Lung microvascular endothelial cell (primary cell): ENCODE measurements at regions not wholly inside any gene's neighbourhood (a gene's known extent, or its start where the extent isn't known, plus 50 kb on each side); places are given as distances from the start of the nearest gene placed in this dataset.
"Not testable (repeated sequence)": the region's sequence is repeated elsewhere in the genome, so short reads cannot be mapped to it uniquely, and the experiment has no call there.

Experiments used
- DNase-seq, 2 donors: peaks; one replicate each; pipeline versions ENCODE4 v3.0.0 to v3.0.0-alpha.2; 2010; ENCODE audit warnings: low read depth in 2 of 2

DNA sequence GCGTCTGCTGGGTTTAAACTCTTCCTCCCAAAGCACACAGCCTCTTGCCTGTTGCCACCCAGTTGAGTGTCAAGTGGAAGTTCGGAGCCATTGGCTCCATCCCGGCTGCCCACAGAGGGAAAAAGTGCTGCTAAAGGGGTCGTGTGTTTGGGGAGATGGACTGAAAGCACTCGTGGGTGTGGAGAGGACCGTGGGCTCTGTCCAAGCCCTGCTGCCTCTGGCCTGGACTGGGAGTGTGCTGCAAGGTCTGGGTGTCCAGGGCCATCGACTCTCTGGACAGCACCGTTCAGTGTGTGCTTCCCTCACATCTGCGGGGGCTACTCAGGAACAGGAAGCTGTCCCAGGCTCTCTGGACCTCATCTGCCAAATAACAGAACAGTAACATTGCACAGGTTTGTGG is 269.3 kb downstream of the DLL1 start:
- DNase-seq: no peak

DNA sequence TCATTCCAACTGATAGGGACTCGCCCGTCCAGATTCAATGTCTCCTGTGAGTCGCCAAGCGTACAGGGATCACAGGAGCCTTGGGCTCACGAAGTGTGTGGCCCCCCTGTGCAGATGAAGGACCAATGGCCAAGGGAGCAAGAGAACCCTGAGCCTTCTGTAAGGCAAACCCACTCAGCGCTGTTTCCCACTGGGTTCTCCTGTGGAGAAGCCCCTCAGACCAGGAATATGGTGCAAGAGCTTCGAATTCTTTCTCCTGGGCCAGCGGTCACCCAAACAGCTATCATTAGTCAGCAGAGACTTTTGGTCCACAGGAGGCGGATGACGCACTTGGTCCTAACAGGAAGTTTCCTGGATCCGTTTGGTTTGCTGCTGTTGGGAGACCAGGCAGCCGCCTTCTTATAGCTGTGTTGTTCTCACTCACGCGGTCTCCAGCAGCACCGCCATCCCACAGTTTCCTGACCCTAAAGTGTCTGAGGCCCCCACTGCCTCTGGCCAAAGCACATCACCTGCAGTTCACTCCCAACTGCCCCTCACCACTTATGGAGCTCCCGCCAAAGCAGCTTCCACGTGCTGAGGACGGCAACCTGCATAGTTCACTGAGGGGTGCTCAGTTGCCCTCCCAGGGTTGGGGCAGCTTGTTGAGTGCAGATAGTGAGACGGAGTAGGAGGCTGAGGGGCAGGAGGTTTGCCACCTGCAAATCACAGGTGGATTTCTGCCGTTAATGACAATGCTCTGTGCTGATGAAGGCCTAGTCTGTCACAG is 268.6 kb downstream of the ERMARD start:
- DNase-seq: peak in 1 of 2 donors; percentile 73

DNA sequence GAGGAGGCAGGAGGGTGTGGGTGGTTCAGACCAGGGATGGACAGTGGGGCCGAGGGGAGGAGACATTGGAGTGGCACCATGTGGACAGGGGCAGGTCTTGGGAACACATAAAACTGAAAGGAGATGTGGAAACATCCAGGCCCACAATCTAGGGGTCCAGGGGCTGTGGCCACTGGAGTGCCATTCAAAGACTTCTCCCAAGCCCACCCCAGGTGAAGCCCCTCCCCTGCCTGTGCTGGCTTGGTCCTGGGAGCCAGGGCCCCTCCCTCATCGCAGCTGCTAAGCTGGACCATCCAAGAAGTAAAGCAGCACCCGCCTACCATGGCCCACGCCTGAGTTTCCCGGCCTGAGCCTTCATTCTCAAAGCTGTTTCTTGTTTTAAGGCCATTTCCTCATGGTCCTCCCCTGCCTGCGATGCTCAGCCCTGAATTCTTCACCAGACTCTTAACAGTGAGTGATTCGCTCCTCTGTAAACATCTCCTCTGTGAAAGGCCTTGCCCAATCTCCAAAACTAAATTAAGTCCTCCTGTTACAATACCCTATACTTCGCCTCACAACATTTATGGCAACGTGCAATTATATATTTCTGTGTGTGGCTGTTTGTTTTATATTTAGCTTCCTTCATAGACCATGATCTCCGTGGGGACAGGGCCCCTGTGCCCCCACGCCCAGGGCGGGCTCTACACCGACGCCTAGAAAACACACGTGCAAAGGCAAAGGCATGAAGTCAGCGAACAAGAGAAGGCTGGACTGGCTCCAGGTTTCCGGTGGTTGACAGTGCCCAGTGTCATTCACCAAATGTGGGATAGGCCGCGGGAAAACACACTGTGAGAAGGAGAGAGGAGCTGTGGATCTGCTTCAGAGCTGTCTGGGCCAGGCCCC is 267.8 kb downstream of the ERMARD start:
- peak in 1 of 2 donors; percentile 51 for DNase-seq

DNA sequence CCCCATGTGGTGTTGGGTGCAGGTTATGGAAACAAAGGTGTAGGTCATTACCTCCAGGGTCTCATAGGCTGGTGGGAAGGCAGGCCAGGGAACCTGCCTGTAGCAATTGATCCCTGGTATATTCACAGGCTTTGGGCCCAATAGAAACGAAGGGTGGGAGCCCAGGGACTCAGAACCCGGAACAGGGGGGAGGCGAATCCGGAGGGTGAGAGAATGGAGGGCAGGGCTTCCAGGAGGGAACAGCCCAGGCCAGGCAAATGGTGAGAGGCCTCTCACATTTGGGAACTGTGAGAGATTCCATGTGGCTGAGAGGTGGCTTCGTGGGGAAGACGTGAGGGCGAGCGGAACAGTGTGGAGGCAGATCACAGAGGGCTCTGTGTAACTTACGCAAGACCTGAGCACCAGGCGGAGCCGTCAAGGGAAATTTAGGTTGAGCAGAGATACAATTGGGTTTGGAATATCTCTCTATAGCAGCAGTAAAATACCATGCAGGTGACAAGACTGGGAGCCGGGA is 267.1 kb downstream of the ERMARD start:
- no peak for DNase-seq

DNA sequence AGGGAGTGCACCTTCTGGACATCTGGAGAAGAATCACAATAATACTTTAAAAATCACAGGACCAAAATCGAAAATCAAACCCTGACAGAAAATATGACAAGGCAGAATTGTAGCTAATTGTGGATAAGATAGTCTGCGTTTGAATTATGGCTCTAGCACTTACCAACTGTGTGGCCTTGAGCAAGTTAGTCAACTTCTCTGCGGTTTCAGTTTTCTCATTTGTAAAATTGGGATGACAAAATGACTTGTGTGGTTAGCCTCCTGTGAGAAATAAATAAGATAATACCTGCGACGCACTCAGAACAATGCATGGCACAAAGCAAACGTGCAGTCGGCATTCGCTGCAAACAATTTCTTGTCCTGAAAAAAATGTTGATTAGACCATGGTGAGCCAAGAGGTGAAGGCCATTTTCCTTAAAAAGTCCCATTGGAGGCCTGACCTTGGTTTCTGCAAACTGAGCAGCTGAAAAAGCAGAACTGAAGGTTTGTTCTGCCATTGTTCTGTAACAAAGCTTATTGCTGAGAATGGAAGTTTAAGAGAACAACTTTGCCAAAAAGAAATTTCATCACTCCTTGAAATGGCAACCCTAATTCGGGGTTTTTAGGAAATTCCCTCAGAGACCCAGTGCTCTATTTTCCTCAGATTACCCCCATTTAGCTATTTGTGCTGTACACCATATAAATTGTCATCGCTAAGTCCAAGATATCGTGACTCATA is 266.3 kb downstream of the ERMARD start:
- DNase-seq: no peak

DNA sequence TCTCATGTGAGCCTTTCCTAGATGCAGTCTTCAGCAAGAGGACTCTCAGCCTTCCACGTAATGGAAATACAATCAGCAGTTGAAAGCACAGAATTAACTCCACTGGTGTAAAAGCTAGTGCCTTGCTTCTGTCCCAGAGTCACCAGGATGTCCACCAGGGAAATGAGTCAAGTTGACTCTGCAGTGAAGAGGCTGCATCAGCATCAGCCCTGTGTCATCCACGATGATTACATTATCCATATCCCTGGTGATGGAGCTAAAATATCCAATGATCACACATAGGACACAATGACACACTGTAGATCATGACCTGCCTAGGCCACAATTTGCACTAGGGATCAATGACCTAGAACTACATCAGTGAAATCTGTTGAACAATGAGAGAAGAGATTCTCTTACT is 262.4 kb downstream of the ERMARD start:
- DNase-seq: no peak

DNA sequence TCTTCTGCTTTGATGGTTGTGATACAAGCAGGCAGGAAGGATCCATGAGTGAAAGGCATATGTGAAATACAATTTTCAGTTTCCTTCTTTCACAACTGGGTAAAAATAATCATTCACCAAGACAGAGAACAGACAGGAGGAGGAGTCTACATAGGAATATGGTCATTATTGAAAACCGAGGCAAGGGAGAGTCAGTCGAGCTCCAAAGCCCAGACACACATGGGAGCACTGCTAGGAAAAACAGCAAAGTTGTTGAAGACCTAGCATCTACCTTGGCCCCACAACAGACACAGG is 260.6 kb downstream of the ERMARD start:
- no peak for DNase-seq

DNA sequence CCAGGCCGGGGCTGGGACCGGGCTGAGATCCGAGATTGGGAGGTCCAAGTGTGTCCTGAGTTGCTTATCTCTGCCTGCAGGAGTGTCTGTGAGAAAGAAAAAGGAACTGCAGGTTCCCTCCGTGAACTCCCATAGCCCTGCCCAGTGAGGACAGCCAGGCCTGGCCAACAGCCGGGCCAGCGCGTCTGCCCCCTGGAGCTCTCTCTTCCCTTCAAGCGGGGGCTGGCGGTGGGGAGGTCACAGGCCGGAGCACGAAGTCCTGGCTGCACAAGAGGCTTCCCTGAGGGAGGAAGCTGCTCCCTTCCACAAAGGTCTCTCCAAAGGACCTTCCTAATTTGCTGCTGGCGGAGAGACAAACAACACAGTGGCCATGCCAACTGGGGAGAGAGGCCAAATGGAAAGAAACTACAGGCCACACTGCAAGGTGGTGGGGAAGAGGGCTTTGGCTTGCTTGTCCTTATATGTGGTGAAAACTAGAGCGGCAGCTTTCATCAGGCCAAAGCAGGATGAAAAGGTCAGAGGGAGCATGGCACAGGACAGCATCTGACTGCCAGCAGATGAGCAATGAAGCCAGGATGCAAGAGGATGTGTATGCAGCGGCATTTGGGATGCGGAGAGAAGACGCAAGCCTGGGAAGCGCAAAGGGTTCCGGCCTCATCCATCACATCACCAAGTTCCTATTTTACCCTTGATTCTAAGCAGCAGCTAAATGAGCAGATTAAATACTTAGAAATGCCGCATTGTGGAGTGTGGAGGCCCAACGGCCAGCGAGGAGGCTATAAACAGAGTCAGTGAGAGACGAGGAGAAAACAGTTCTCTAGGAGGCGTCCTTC is 260.0 kb downstream of the ERMARD start:
- peak in 1 of 2 donors; percentile 87 for DNase-seq

DNA sequence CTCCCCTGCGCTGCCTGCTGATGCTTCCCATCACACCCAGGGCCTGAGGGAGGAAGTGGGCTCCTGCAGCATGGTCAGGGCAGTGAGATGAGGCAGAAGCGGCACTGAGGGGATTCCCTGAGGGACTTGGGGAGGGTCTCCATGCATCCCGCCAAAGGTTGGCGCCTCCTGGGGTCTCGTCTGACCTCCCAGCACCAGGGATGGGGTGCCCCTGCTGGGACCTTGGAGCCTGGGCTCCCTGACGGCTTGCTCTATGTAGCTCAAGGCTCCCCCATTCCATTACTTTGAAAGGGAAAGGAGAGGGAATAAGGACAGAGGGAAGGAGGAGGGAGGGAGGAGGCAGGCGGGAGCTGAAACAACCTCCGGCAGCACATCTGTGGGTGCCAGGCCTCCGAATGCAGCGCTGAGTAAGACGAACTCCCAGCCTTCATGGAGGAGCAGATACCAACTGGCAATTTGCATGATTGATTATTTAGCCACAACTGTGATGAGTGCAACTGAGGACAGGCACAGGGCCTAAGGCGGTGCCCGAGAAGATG is 259.3 kb downstream of the ERMARD start:
- DNase-seq: no peak

DNA sequence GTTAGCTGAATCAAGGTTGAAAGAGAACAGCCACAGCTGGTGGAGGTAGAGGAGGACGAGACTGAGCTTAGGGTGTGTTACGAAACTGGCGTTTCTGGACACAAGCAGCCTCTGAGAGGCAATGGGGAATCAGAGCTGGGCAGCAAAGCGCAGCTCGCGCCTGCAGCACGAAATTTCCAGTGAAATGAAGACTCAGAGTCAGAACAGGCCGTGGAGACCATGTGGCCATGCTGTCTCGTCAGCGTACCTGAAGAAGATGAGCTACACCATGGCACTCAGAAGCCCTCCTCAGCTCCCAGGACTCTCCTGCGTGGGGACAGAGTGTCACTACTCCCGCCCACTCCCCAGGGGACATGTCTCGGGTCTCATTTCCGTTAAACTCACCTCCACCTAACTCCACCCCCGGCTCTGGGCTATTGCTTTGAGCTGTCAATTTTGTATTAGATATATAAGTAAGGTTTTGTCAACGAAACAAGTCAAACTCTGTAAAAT is 256.9 kb downstream of the ERMARD start:
- no peak for DNase-seq

DNA sequence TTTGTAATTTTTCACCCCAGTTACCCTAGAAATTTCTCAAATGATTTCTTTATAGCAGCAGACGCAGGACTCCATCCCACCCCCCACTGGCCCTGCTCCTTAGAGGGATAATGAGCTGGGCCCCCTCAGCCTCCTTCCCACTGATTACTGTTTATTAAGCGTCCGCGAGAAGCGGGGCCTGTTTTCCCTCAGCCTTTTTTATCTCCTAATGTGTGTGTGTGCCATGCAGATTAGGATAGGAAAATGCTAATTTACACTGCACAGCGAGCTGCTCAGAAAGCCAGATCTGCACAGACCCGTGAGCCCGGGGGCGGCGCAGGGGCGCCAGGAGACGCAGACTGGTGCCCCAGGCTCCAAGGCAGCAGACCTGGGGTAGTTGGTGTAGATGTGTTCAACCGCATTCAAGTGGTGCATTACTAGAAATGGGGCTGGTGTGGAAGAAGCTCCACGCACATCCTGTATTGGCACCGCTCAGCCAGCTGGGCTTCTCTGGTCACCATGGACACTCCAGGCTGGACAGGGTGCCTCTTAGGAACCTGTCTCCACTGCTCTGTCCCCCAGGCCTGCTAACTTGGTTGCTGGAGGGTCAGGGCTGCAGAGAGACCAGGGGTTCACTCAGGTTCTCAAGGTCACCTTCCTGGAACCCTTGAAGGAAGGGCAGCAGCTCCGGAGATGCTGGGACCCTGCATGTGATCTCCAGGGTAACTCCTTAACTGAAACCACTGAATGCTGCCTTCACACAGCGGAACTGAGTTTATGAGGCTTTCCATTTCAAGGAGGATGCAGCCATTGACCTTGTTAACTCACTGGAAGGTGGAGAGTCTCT is 256.3 kb downstream of the ERMARD start:
- no peak for DNase-seq

DNA sequence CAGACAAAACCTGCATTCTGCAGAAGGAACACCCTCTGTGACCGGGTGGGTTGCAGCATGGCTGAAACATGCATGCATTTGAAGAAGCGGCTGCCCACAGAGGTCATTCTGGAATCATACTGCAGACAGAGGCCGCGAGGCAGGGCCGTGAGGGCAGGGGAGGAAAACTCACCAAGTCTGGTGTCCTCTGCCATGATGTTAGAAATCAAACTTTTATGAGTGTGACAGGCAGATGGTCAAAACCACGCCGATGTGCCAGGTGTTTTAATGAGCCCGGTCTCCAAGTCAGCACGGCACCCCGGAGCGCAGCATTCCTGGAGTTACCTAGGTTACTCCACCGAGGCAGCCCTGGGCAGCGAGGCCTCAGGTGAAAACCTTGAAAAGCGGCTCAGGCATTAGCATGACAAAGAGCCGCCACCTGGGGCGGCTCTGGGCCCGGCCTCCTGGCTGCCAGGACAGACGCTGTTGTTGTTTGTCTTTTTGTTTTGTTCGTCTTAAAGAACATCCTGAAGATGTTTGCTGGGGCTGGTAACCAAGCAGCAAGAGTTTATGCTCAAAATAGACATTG is 255.6 kb downstream of the ERMARD start:
- no peak for DNase-seq

DNA sequence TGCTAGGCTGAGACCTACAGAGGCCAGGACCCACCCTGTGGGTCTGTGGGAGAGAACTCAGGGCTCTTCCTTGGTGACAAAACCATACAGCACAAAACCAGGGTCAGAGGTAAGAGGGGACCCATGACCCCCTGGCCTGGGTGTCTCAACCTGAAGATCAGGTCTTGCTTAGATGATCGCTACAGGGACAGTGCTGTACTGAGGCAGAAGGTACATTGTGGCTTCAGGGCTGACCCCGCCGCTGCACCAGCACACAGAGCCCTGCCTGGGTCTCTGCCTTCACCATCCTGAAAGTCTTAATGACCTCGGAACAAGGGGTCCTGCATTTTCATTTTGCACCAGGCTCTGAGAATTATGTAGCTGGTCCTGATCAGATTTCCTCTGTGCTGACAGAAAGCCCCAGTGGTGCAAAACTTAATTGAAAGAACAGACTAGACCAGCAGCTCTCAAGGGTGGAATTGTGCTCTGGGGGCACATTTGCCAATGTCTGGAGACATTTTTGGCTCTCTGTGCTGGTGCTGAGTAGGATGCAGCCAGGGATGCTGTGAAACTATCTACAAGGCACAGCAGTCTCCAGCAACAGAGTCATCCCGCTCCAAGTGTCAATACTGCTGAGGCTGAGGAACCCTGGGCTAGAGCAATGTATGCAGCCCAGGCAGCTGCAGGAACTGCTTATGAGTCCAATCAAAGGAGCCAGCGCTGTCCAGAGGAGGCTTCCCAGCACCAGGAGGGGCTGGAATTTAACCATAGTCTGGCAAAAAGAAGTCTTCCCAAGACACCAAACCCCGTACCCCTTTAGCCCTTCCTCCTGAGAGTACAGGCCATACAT is 254.9 kb downstream of the ERMARD start:
- DNase-seq: no peak

DNA sequence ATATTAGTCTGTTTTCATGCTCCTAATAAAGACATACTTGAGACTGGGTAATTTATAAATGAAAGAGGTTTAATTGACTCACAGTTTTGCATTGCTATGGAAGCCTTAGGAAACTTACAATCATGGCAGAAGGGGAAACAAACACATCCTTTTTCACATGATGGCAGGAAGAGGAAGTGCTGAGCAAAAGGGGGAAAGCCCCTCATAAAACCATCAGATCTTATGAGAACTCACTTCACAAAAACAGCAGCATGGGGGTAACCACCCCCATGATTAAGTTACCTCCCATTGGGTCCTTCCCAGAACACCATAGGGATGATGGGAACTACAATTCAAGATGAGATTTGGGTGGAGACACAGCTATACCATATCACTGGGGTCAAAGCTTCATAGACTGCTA is 254.2 kb downstream of the ERMARD start:
- no peak for DNase-seq

DNA sequence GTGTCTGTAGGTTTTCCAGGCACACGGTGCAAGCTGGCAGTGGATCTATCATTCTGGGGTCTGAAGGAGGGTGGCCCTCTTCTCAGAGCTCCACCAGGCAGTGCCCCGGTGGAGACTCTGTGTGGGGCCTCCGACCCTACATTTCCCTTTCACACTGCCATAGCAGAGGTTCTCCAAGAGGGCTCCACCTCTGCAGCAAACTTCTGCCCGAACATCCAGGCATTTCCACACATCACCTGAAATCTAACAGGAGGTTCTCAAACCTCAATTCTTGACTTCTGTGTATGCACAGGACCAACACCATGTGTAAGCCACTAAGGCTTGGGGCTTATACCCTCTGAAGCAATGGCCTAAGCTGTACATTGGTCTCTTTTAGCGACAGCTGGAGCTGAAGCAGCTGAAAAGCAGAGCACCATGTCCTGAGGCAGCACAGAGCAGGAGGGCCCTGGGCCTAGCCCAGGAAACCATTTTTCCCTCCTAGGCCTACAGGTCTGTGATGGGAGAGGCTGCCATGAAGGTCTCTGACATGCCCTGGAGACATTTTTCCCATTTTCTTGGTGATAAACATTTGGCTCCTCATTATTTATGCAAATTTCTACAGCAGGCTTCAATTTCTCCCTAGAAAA is 253.3 kb downstream of the ERMARD start:
- DNase-seq: no peak

DNA sequence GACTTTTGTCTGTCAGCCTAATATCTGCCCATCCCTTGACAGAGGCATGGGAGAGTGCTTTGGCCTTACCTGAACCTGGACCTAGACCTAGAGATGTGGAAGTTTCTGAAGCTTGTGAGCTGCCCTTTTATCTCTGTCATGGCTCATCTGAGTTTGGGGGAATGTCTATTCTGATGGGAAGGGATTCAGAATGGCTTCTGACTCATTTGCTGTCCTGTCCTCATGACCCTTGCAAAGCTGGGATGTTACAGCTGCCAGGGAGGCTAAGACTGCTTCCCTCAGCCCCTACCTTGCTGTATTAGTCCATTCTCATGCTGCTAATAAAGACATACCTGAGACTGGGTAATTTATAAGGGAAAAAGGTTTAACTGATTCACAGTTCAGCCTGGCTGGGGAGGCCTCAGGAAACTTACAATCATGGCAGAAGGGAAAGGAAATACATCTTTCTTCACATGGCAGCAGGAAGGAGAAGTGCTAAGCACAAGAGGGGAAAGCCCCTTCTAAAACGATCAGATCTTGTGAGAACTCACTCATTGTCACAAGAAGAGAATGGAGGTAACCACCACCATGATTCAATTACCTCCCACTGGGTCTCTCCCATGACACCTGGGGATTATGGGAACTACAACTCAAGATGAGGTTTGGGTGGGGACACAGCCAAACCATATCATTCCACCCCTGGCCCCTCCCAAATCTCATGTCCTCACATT is 252.2 kb downstream of the ERMARD start:
- no peak for DNase-seq

DNA sequence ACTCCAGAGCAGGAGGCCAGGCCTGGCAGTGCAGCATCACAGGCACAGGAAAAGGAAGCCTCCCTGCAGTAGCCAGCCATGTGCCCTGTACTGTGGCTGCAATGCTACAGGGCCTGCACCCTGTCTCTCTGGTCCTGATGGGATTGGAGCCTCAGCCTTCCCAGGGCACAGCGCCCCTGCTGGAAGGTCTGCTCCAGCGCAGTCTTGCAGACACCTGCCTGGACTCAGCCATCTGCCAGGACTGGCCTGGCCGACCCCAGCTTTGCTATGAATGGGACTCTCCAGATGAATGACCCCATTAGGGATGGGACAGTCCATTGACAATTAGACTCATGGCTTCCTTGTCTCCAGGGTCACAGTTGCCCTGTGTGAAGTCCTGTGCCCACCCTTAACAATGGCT is 251.6 kb downstream of the ERMARD start:
- DNase-seq: peak in 1 of 2 donors; percentile 20

DNA sequence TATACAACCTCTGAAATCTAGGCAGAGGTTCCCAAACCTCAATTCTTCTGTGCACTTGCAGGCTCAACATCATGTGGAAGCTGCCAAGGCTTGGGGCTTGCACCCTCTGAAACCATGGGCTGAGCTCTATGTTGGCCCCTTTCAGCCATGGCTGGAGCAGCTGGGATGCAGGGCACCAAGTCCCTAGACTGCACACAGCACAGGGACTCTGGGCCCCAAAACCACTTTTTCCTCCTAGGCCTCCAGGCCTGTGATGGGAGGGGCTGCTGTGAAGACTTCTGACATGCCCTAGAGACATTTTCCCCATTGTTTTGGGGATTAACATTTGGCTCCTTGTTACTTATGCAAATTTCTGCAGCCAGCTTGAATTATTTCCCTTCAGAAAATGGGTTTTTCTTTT is 250.4 kb downstream of the ERMARD start:
- DNase-seq: not testable (repeated sequence)
